ENCODE measurements at regions not wholly inside any gene's neighbourhood (a gene's known extent, or its start where the extent isn't known, plus 50 kb on each side); places are given as distances from the start of the nearest gene placed in this dataset.
"Not testable (repeated sequence)": the region's sequence is repeated elsewhere in the genome, so short reads cannot be mapped to it uniquely, and the experiment has no call there.

GRCh38 chr1:38778521-38778920, 81.1 kb downstream of the RRAGC start:
- no peak for FAIRE-seq
- DNase-seq (ENCODE audit: insufficient read length, low spot score): no peak
- TF ChIP-seq PAX5 (IDR thresholded peaks at IDR 0.05; ENCODE audit: insufficient read depth, low read length, severe bottlenecking) (no peak), TAF1 (IDR thresholded peaks at IDR 0.05; ENCODE audit: low read depth, low read length) (no peak), POLR2AphosphoS5 (IDR thresholded peaks at IDR 0.05; ENCODE audit: low read depth, low read length) (no peak), POU2F2 (IDR thresholded peaks at IDR 0.05; ENCODE audit: low read depth, low read length) (no peak), POLR2A (IDR thresholded peaks at IDR 0.05; ENCODE audit: low read depth, low read length) (no peak), SPI1 (IDR thresholded peaks at IDR 0.05; ENCODE audit: low read depth, low read length) (no peak)

GRCh38 chr1:38778051-38778450, 81.5 kb downstream of the RRAGC start:
- TF ChIP-seq PAX5 (IDR thresholded peaks at IDR 0.05; ENCODE audit: insufficient read depth, low read length, severe bottlenecking) (no peak), SPI1 (IDR thresholded peaks at IDR 0.05; ENCODE audit: low read depth, low read length) (no peak), POU2F2 (IDR thresholded peaks at IDR 0.05; ENCODE audit: low read depth, low read length) (no peak), POLR2A (IDR thresholded peaks at IDR 0.05; ENCODE audit: low read depth, low read length) (no peak), TAF1 (IDR thresholded peaks at IDR 0.05; ENCODE audit: low read depth, low read length) (no peak)
- no peak for DNase-seq (ENCODE audit: insufficient read length, low spot score)
- no peak for FAIRE-seq

GRCh38 chr1:38777464-38777957, 82.1 kb downstream of the RRAGC start:
- no peak for DNase-seq (ENCODE audit: insufficient read length, low spot score)
- no peak for FAIRE-seq
- TF ChIP-seq POLR2AphosphoS5 (IDR thresholded peaks at IDR 0.05; ENCODE audit: low read depth, low read length) (no peak), PAX5 (IDR thresholded peaks at IDR 0.05; ENCODE audit: insufficient read depth, low read length, severe bottlenecking) (no peak), TAF1 (IDR thresholded peaks at IDR 0.05; ENCODE audit: low read depth, low read length) (no peak), SPI1 (IDR thresholded peaks at IDR 0.05; ENCODE audit: low read depth, low read length) (no peak), POU2F2 (IDR thresholded peaks at IDR 0.05; ENCODE audit: low read depth, low read length) (no peak), POLR2A (IDR thresholded peaks at IDR 0.05; ENCODE audit: low read depth, low read length) (no peak)

GRCh38 chr1:38776466-38777065, 83.0 kb downstream of the RRAGC start:
- FAIRE-seq (no peak), DNase-seq (ENCODE audit: insufficient read length, low spot score) (no peak)
- TF ChIP-seq POLR2AphosphoS5 (IDR thresholded peaks at IDR 0.05; ENCODE audit: low read depth, low read length): no peak
- no peak for TF ChIP-seq PAX5 (IDR thresholded peaks at IDR 0.05; ENCODE audit: insufficient read depth, low read length, severe bottlenecking)
- no peak for TF ChIP-seq POLR2A (IDR thresholded peaks at IDR 0.05; ENCODE audit: low read depth, low read length)
- TF ChIP-seq POU2F2 (IDR thresholded peaks at IDR 0.05; ENCODE audit: low read depth, low read length): no peak
- TF ChIP-seq SPI1 (IDR thresholded peaks at IDR 0.05; ENCODE audit: low read depth, low read length): no peak
- TF ChIP-seq TAF1 (IDR thresholded peaks at IDR 0.05; ENCODE audit: low read depth, low read length): no peak

GRCh38 chr1:38775175-38775845, 84.3 kb downstream of the RRAGC start:
- no peak for TF ChIP-seq POU2F2 (IDR thresholded peaks at IDR 0.05; ENCODE audit: low read depth, low read length)
- FAIRE-seq: no peak
- no peak for DNase-seq (ENCODE audit: insufficient read length, low spot score)

- DNase-seq (ENCODE audit: insufficient read length, low spot score): no peak
These were observed 86.1 kb downstream of the RRAGC start for GRCh38 chr1:38773483-38773882.

GRCh38 chr1:38772953-38773352, 86.6 kb downstream of the RRAGC start:
- DNase-seq (ENCODE audit: insufficient read length, low spot score): no peak
- TF ChIP-seq POLR2A (IDR thresholded peaks at IDR 0.05; ENCODE audit: low read depth, low read length) (no peak), POLR2AphosphoS5 (IDR thresholded peaks at IDR 0.05; ENCODE audit: low read depth, low read length) (no peak), POU2F2 (IDR thresholded peaks at IDR 0.05; ENCODE audit: low read depth, low read length) (no peak), PAX5 (IDR thresholded peaks at IDR 0.05; ENCODE audit: insufficient read depth, low read length, severe bottlenecking) (no peak), SPI1 (IDR thresholded peaks at IDR 0.05; ENCODE audit: low read depth, low read length) (no peak), TAF1 (IDR thresholded peaks at IDR 0.05; ENCODE audit: low read depth, low read length) (no peak)
- no peak for FAIRE-seq

More at GRCh38 chr1:38773483-38773882, 86.1 kb downstream of the RRAGC start:
- FAIRE-seq: no peak
- TF ChIP-seq POLR2AphosphoS5 (IDR thresholded peaks at IDR 0.05; ENCODE audit: low read depth, low read length) (no peak), PAX5 (IDR thresholded peaks at IDR 0.05; ENCODE audit: insufficient read depth, low read length, severe bottlenecking) (no peak), SPI1 (IDR thresholded peaks at IDR 0.05; ENCODE audit: low read depth, low read length) (no peak), TAF1 (IDR thresholded peaks at IDR 0.05; ENCODE audit: low read depth, low read length) (no peak), POU2F2 (IDR thresholded peaks at IDR 0.05; ENCODE audit: low read depth, low read length) (no peak), POLR2A (IDR thresholded peaks at IDR 0.05; ENCODE audit: low read depth, low read length) (no peak)

GRCh38 chr1:38772026-38772425, 87.5 kb downstream of the RRAGC start:
- FAIRE-seq (no peak), DNase-seq (ENCODE audit: insufficient read length, low spot score) (no peak)
- TF ChIP-seq POLR2AphosphoS5 (IDR thresholded peaks at IDR 0.05; ENCODE audit: low read depth, low read length): no peak
- TF ChIP-seq PAX5 (IDR thresholded peaks at IDR 0.05; ENCODE audit: insufficient read depth, low read length, severe bottlenecking): no peak
- no peak for TF ChIP-seq TAF1 (IDR thresholded peaks at IDR 0.05; ENCODE audit: low read depth, low read length)
- TF ChIP-seq POU2F2 (IDR thresholded peaks at IDR 0.05; ENCODE audit: low read depth, low read length): no peak
- no peak for TF ChIP-seq SPI1 (IDR thresholded peaks at IDR 0.05; ENCODE audit: low read depth, low read length)
- no peak for TF ChIP-seq POLR2A (IDR thresholded peaks at IDR 0.05; ENCODE audit: low read depth, low read length)

- FAIRE-seq; DNase-seq (ENCODE audit: insufficient read length, low spot score): not testable (repeated sequence)
These were observed 88.9 kb downstream of the RRAGC start for GRCh38 chr1:38770516-38771173.

- no peak for FAIRE-seq
- no peak for DNase-seq (ENCODE audit: insufficient read length, low spot score)
- no peak for TF ChIP-seq POLR2AphosphoS5 (IDR thresholded peaks at IDR 0.05; ENCODE audit: low read depth, low read length)
- TF ChIP-seq POLR2A (IDR thresholded peaks at IDR 0.05; ENCODE audit: low read depth, low read length): no peak
- TF ChIP-seq TAF1 (IDR thresholded peaks at IDR 0.05; ENCODE audit: low read depth, low read length): no peak
- TF ChIP-seq POU2F2 (IDR thresholded peaks at IDR 0.05; ENCODE audit: low read depth, low read length): no peak
- no peak for TF ChIP-seq SPI1 (IDR thresholded peaks at IDR 0.05; ENCODE audit: low read depth, low read length)
- TF ChIP-seq PAX5 (IDR thresholded peaks at IDR 0.05; ENCODE audit: insufficient read depth, low read length, severe bottlenecking): no peak
These were observed 93.4 kb downstream of the RRAGC start for GRCh38 chr1:38766125-38766524.

Measured in GM12891 (cell line).